ENCODE measurements at regions not wholly inside any gene's neighbourhood (a gene's known extent, or its start where the extent isn't known, plus 50 kb on each side); places are given as distances from the start of the nearest gene placed in this dataset.

- DNase-seq (ENCODE audit: low read depth), result no peak
- TF ChIP-seq, protein P1, sequence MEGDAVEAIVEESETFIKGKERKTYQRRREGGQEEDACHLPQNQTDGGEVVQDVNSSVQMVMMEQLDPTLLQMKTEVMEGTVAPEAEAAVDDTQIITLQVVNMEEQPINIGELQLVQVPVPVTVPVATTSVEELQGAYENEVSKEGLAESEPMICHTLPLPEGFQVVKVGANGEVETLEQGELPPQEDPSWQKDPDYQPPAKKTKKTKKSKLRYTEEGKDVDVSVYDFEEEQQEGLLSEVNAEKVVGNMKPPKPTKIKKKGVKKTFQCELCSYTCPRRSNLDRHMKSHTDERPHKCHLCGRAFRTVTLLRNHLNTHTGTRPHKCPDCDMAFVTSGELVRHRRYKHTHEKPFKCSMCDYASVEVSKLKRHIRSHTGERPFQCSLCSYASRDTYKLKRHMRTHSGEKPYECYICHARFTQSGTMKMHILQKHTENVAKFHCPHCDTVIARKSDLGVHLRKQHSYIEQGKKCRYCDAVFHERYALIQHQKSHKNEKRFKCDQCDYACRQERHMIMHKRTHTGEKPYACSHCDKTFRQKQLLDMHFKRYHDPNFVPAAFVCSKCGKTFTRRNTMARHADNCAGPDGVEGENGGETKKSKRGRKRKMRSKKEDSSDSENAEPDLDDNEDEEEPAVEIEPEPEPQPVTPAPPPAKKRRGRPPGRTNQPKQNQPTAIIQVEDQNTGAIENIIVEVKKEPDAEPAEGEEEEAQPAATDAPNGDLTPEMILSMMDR (conservative IDR thresholded peaks at IDR 0.05; ENCODE audit: low read depth, low read length), result no peak
These were observed 234.3 kb upstream of the TRPC4 start for GRCh38 chr13:38103851-38104250.

DNA sequence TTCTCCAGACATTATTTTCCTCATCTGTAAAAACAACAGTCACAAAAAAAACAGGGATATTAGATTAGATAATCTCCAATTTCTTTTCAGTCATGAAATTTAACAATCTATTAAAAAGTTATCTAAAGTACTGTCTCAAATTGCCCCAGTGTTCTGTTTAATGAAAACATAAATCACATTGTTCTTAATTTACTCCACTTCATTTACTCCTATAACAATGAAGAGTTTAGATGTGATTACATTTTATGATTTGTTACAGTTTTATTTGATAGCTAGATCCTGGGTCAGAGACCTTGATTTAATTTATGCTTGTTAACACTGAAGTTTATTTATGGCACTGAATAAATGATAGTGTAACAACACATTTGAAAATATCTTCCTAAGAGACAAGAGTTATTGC is 230.2 kb upstream of the TRPC4 start:
- DNase-seq (ENCODE audit: low read depth), result no peak
- TF ChIP-seq, protein P1 (conservative IDR thresholded peaks at IDR 0.05; ENCODE audit: low read depth, low read length), result no peak
- H3K4me3 ChIP-seq (ENCODE audit: low read depth, low read length), result no peak overlapping the region

More at GRCh38 chr13:38103851-38104250, 234.3 kb upstream of the TRPC4 start:
- no peak overlapping the region for H3K4me3 ChIP-seq (ENCODE audit: low read depth, low read length)

DNA sequence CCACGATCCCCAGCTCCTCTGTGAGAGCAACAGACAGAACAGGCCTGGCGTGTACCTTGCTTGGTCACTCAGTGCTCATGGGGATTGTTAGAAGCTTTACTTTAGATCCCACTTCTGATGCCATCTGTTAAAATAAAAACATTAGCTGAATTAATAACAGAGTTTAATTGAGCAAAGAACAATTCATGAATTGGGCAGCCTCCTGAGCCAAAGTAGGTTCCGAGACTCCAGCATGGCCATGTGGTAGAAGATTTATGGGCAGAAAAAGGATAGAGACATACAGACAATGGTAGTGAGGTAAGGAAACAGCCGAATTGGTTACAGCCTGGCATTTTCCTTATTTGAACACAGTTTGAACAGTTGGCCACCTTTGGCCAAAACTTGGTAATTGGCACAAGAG is 223.9 kb upstream of the TRPC4 start:
- TF ChIP-seq, protein P1 (conservative IDR thresholded peaks at IDR 0.05; ENCODE audit: low read depth, low read length), result no peak
- no peak overlapping the region for H3K4me3 ChIP-seq (ENCODE audit: low read depth, low read length)
- no peak for DNase-seq (ENCODE audit: low read depth)

GRCh38 chr13:38090913-38091312 is 221.3 kb upstream of the TRPC4 start:
- TF ChIP-seq, protein P1 (conservative IDR thresholded peaks at IDR 0.05; ENCODE audit: low read depth, low read length), result no peak
- H3K4me3 ChIP-seq (ENCODE audit: low read depth, low read length), result no peak overlapping the region
- DNase-seq (ENCODE audit: low read depth), result no peak

GRCh38 chr13:38086721-38087120 is 217.1 kb upstream of the TRPC4 start:
- no peak overlapping the region for H3K4me3 ChIP-seq (ENCODE audit: low read depth, low read length)
- DNase-seq (ENCODE audit: low read depth), result no peak
- TF ChIP-seq, protein P1 (conservative IDR thresholded peaks at IDR 0.05; ENCODE audit: low read depth, low read length), result no peak

DNA sequence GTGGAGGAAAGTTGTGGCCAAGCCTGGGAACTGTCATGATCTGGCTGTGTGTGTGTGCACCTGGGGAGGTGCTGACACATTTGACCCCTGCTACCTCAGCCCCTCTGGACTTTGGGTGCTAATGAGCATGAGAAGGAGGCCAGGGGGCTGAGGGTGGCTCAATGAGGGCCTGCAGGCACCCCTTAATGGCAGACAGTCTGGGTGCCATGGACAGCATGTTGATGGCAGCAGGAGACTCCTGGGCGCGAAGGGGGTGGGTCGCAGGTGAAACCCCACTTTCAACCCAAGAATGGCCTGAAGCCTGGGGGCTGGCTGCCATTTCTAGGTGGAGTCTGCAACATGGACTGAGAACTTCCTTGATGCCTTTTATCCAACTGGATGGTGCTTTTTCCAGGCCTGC is 216.4 kb upstream of the TRPC4 start:
- DNase-seq (ENCODE audit: low read depth), result no peak
- TF ChIP-seq, protein P1 (conservative IDR thresholded peaks at IDR 0.05; ENCODE audit: low read depth, low read length), result no peak
- no peak overlapping the region for H3K4me3 ChIP-seq (ENCODE audit: low read depth, low read length)

DNA sequence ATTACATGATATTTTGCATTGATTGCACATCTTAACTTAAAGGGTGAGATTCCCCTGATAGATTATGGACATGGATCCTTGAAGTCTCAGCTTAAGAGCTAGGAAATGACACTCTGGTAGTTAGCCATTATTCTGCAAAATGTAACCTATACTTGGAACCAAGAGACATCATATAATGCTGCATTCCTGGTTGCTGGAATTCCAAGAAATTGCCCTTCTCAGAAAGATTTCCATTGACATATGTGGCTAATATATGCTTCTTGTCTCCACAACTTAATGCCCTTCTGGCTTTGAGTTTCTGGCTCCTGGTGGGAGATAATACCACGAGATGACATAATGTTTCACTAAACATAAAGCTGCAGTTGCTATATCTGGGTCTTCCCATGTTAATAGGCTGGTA is 204.4 kb upstream of the TRPC4 start:
- TF ChIP-seq, protein P1 (conservative IDR thresholded peaks at IDR 0.05; ENCODE audit: low read depth, low read length), result no peak
- H3K4me3 ChIP-seq (ENCODE audit: low read depth, low read length), result no peak overlapping the region
- no peak for DNase-seq (ENCODE audit: low read depth)
